H9 (cell line): ENCODE measurements at regions not wholly inside any gene's neighbourhood (a gene's known extent, or its start where the extent isn't known, plus 50 kb on each side); places are given as distances from the start of the nearest gene placed in this dataset.

Experiments used
- DNase-seq: peaks from one replicate; pipeline ENCODE4 v3.0.0-alpha.2; 2017
- H2AFZ ChIP-seq: one replicate; pipeline ENCODE4 v1.6.1; 2013; ENCODE audit warnings: mild to moderate bottlenecking, low read length, control low read depth, moderate library complexity
- H2AK5ac ChIP-seq: 2 replicates; pipeline ENCODE4 v1.6.1; 2013; ENCODE audit warnings: low read length, control low read depth, mixed read lengths; ENCODE audit not compliant: insufficient read length
- H2BK120ac ChIP-seq: one replicate; pipeline ENCODE4 v1.6.1; 2013; ENCODE audit warnings: low read depth, mild to moderate bottlenecking, low read length, control low read depth, inconsistent platforms; ENCODE audit not compliant: poor library complexity, severe bottlenecking
- H2BK12ac ChIP-seq: 2 replicates; pipeline ENCODE4 v1.6.1; 2013; ENCODE audit warnings: low read length, control low read depth, mixed read lengths, low read depth; ENCODE audit not compliant: insufficient read length
- H2BK15ac ChIP-seq: 2 replicates; pipeline ENCODE4 v1.6.1; 2013; ENCODE audit warnings: low read depth, low read length, control low read depth
- H2BK20ac ChIP-seq: one replicate; pipeline ENCODE4 v1.6.1; 2013; ENCODE audit warnings: low read depth, mild to moderate bottlenecking, low read length, control low read depth, inconsistent platforms; ENCODE audit not compliant: poor library complexity, severe bottlenecking
- H2BK5ac ChIP-seq: 2 replicates; pipeline ENCODE4 v1.6.1; 2013; ENCODE audit warnings: low read length, control low read depth, mixed read lengths; ENCODE audit not compliant: insufficient read length
- H3K14ac ChIP-seq: 2 replicates; pipeline ENCODE4 v1.6.1; 2013; ENCODE audit warnings: low read length, control low read depth; ENCODE audit not compliant: insufficient read depth
- H3K18ac ChIP-seq: 2 replicates; pipeline ENCODE4 v1.6.1; 2013; ENCODE audit warnings: low read depth, mild to moderate bottlenecking, mixed read lengths, low read length, control low read depth; ENCODE audit not compliant: insufficient read length
- H3K23ac ChIP-seq: 2 replicates; pipeline ENCODE4 v1.6.1; 2013; ENCODE audit warnings: low read length, control low read depth, mixed read lengths, low read depth; ENCODE audit not compliant: insufficient read length
- H3K23me2 ChIP-seq: 2 replicates; pipeline ENCODE4 v1.6.1; 2013; ENCODE audit warnings: low read depth, mild to moderate bottlenecking, mixed read lengths, low read length, control low read depth; ENCODE audit not compliant: insufficient read length, poor library complexity, severe bottlenecking
- H3K27ac ChIP-seq: 2 replicates; pipeline ENCODE4 v1.5.1; 2013; ENCODE audit warnings: low read length, control low read depth, mixed read lengths, low read depth; ENCODE audit not compliant: insufficient read length
- H3K27me3 ChIP-seq: 2 replicates; pipeline ENCODE4 v1.6.1; 2013; ENCODE audit warnings: low read length, control low read depth, inconsistent platforms; ENCODE audit not compliant: insufficient read depth
- H3K4ac ChIP-seq: 2 replicates; pipeline ENCODE4 v1.6.1; 2013; ENCODE audit warnings: low read depth, mild to moderate bottlenecking, control low read depth, inconsistent platforms, low read length, moderate library complexity
- H3K4me1 ChIP-seq: 2 replicates; pipeline ENCODE4 v1.6.1; 2013; ENCODE audit warnings: low read length, control low read depth, inconsistent platforms; ENCODE audit not compliant: insufficient read depth
- H3K4me2 ChIP-seq: 2 replicates; pipeline ENCODE4 v1.6.1; 2013; ENCODE audit warnings: low read length, control low read depth, mixed read lengths; ENCODE audit not compliant: insufficient read length, insufficient read depth
- H3K56ac ChIP-seq: 2 replicates; pipeline ENCODE4 v1.6.1; 2013; ENCODE audit warnings: low read depth, mild to moderate bottlenecking, mixed read lengths, low read length, control low read depth; ENCODE audit not compliant: insufficient read length
- H3K79me1 ChIP-seq: 2 replicates; pipeline ENCODE4 v1.6.1; 2013; ENCODE audit warnings: low read depth, mild to moderate bottlenecking, moderate library complexity, low read length, control low read depth, inconsistent platforms; ENCODE audit not compliant: insufficient read depth, poor library complexity, severe bottlenecking
- H3K79me2 ChIP-seq: 2 replicates; pipeline ENCODE4 v1.6.1; 2013; ENCODE audit warnings: low read length, control low read depth, inconsistent platforms; ENCODE audit not compliant: insufficient read depth
- H3K9ac ChIP-seq: 2 replicates; pipeline ENCODE4 v1.6.1; 2013; ENCODE audit warnings: low read length, control low read depth, mixed read lengths; ENCODE audit not compliant: insufficient read length; ENCODE audit errors: extremely low read depth
- H3K9me3 ChIP-seq: one replicate; pipeline ENCODE4 v1.6.1; 2013; ENCODE audit warnings: low read depth, low read length, inconsistent platforms; ENCODE audit not compliant: control insufficient read depth
- H3T11ph ChIP-seq: one replicate; pipeline ENCODE4 v1.6.1; 2013; ENCODE audit warnings: mild to moderate bottlenecking, low read length, control low read depth, inconsistent platforms
- H4K20me1 ChIP-seq: one replicate; pipeline ENCODE4 v1.6.1; 2013; ENCODE audit not compliant: control insufficient read depth, insufficient read length, insufficient read depth
- H4K5ac ChIP-seq: 2 replicates; pipeline ENCODE4 v1.6.1; 2013; ENCODE audit warnings: low read depth, mild to moderate bottlenecking, mixed read lengths, low read length, control low read depth; ENCODE audit not compliant: insufficient read length
- H4K8ac ChIP-seq: replicated peaks from 2 replicates; pipeline ENCODE4 v1.6.1; 2013; ENCODE audit warnings: low read length, control low read depth, mixed read lengths, low read depth; ENCODE audit not compliant: insufficient read length
- H4K91ac ChIP-seq: 2 replicates; pipeline ENCODE4 v1.6.1; 2013; ENCODE audit warnings: low read depth, mild to moderate bottlenecking, moderate library complexity, mixed read lengths, low read length, control low read depth; ENCODE audit not compliant: insufficient read length
- H3K27ac Mint-ChIP-seq, 3 experiments: 2 replicates in 2 of 3; 3 replicates in 1 of 3; pipeline ENCODE4 v1.8.0; 2020 to 2021; ENCODE audit warnings: mixed read lengths in 3 of 3, mild to moderate bottlenecking in 1 of 3, moderate library complexity in 1 of 3
- H3K27me3 Mint-ChIP-seq: 2 replicates; pipeline ENCODE4 v1.8.0; 2021; ENCODE audit warnings: low read depth, mild to moderate bottlenecking, moderate library complexity, mixed read lengths
- H3K36me3 Mint-ChIP-seq, 3 experiments: 2 replicates in 2 of 3; 3 replicates in 1 of 3; pipeline ENCODE4 v1.8.0; 2020 to 2021; ENCODE audit warnings: low read depth in 3 of 3, mixed read lengths in 3 of 3; ENCODE audit not compliant: insufficient read depth in 1 of 3
- H3K4me1 Mint-ChIP-seq, 2 experiments: 2 replicates each; pipeline ENCODE4 v1.8.0; 2020; ENCODE audit warnings: mixed read lengths in 2 of 2
- H3K4me3 Mint-ChIP-seq, 2 experiments: 2 replicates in 1 of 2; 3 replicates in 1 of 2; pipeline ENCODE4 v1.8.0; 2020 to 2021; ENCODE audit warnings: mild to moderate bottlenecking in 2 of 2, mixed read lengths in 2 of 2, moderate library complexity in 1 of 2
- H3K9me3 Mint-ChIP-seq, 2 experiments: 2 replicates in 1 of 2; 3 replicates in 1 of 2; pipeline ENCODE4 v1.8.0; 2020; ENCODE audit warnings: mild to moderate bottlenecking in 2 of 2, mixed read lengths in 2 of 2, moderate library complexity in 1 of 2
- CTCF ChIP-seq: fragments of 200-600 bp; sonication (generic); conservative IDR thresholded peaks from 3 replicates; pipeline ENCODE4 v1.8.0; 2021; ENCODE audit warnings: antibody characterized with exemption, mild to moderate bottlenecking
- WGBS: extraction: QIAGEN DNeasy Blood & Tissue Kit; methylation state at CpG from one replicate; pipeline ENCODE4 v1.1.7; 2013; ENCODE audit warnings: missing lambda C conversion rate, low lambda C conversion rate, mixed read lengths; ENCODE audit not compliant: insufficient read length; ENCODE audit errors: extremely low coverage; 5-methylcytosine and 5-hydroxymethylcytosine counted together

- H3K9ac ChIP-seq: no peak overlapping the region
- Mint-ChIP-seq H3K27ac (no peak overlapping the region), H3K4me1 (no peaks in the 10 kb centered on the region), H3K36me3 (no peaks in the 10 kb centered on the region), H3K9me3 (no peaks in the 10 kb centered on the region; a peak in 1 of 5 replicates), H3K27me3 (peaks cover 19% of the 10 kb centered on the region), H3K4me3 (no peak overlapping the region)
- H2AK5ac ChIP-seq: no peak overlapping the region
- no peaks in the 10 kb centered on the region for H3K4me1 ChIP-seq
- H3K18ac ChIP-seq: no peak overlapping the region
- H4K20me1 ChIP-seq: no peaks in the 10 kb centered on the region
- H2BK12ac ChIP-seq: no peak overlapping the region
- no peaks in the 10 kb centered on the region for H3K79me2 ChIP-seq
- no peak overlapping the region for H3K56ac ChIP-seq
- no peaks in the 10 kb centered on the region for H3K23me2 ChIP-seq
- H3K4ac ChIP-seq: no peak overlapping the region
- no peaks in the 10 kb centered on the region for H3K79me1 ChIP-seq
- no peak overlapping the region for H2AFZ ChIP-seq
- H3K27me3 ChIP-seq: no peaks in the 10 kb centered on the region
- no peak overlapping the region for H2BK5ac ChIP-seq
- no peaks in the 10 kb centered on the region for H3K9me3 ChIP-seq
- H2BK120ac ChIP-seq: no peak overlapping the region
- H3K23ac ChIP-seq: no peak overlapping the region
- H4K8ac ChIP-seq: no peak overlapping the region
- no peak overlapping the region for H3T11ph ChIP-seq
- no peak overlapping the region for H2BK15ac ChIP-seq
- H3K14ac ChIP-seq: peak overlapping the region; percentile 13; the same call in 1 of the 2 replicates
- H4K91ac ChIP-seq: no peak overlapping the region
- H3K27ac ChIP-seq: no peak overlapping the region
- H4K5ac ChIP-seq: no peak overlapping the region
- no peak for TF ChIP-seq CTCF
- DNase-seq: no peak
- WGBS: no CpG with 5 or more reads among the region's 5 CpGs
- no peak overlapping the region for H2BK20ac ChIP-seq
- no peak overlapping the region for H3K4me2 ChIP-seq
These were observed 389.4 kb upstream of the CADM1 start for GRCh38 chr11:115893461-115894099.
